PC-9 (cell line): ENCODE measurements at regions not wholly inside any gene's neighbourhood (a gene's known extent, or its start where the extent isn't known, plus 50 kb on each side); places are given as distances from the start of the nearest gene placed in this dataset.

Experiments
- EZH2 ChIP-seq: fragments of 200-600 bp; sonication (generic); IDR thresholded peaks from 2 replicates; pipeline ENCODE4 v1.8.0; 2017; ENCODE audit warnings: antibody characterized with exemption, low read depth
- TF ChIP-seq, protein P1 (sequence below): fragments of 200-600 bp; sonication (generic); conservative IDR thresholded peaks from 2 replicates; pipeline ENCODE4 v1.6.1; 2017; ENCODE audit warnings: mixed run types, antibody characterized with exemption, mild to moderate bottlenecking, moderate library complexity

DNA sequence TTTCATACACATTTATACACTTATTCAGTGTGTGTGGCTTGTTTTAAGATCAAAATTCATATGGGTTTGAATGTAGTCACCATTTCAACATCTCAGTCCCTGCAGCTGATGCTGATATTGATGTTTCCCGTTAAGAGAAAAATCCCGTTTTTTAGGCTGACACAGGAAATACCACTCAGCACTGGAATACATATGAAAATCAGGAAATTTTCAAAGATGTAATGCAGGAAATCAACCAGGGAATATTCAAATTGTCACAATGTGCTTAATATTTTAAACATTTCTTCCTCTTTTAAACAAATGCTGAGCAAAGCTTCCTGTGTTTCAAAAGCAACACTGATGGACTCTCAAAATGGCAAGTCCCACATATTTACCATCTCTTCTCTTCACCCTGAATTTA lies 94.5 kb upstream of the MARCKS start:
- TF ChIP-seq, protein P1, sequence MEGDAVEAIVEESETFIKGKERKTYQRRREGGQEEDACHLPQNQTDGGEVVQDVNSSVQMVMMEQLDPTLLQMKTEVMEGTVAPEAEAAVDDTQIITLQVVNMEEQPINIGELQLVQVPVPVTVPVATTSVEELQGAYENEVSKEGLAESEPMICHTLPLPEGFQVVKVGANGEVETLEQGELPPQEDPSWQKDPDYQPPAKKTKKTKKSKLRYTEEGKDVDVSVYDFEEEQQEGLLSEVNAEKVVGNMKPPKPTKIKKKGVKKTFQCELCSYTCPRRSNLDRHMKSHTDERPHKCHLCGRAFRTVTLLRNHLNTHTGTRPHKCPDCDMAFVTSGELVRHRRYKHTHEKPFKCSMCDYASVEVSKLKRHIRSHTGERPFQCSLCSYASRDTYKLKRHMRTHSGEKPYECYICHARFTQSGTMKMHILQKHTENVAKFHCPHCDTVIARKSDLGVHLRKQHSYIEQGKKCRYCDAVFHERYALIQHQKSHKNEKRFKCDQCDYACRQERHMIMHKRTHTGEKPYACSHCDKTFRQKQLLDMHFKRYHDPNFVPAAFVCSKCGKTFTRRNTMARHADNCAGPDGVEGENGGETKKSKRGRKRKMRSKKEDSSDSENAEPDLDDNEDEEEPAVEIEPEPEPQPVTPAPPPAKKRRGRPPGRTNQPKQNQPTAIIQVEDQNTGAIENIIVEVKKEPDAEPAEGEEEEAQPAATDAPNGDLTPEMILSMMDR = no peak
- no peak for TF ChIP-seq EZH2
